ENCODE measurements at regions not wholly inside any gene's neighbourhood (a gene's known extent, or its start where the extent isn't known, plus 50 kb on each side); places are given as distances from the start of the nearest gene placed in this dataset.
"Not testable (repeated sequence)": the region's sequence is repeated elsewhere in the genome, so short reads cannot be mapped to it uniquely, and the experiment has no call there.

DNA sequence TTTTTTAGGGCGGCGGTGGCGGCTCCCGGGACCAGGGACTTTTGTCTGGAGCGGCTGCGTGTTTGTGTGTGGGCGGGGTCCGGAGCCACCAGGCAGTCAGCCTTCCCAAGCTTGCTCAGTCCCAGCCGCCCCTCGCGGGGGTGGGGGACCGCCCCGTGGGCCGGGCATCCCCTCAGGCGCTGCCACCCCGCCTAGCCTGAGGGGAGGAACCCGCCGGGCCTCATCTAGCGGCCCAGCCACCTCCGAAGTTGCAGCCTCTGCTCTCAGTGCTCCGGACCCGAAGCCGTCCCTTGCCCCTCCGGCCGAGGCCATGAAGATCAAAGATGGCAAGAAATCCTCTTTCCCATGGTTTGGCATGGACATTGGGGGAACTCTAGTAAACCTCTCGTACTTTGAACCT is 235.2 kb downstream of the OR4C45 start:
- DNase-seq, result no peak
- Mint-ChIP-seq H3K36me3 (ENCODE audit: insufficient read depth, unreplicated experiment) (no peaks in the 10 kb centered on the region), H3K4me3 (ENCODE audit: low read depth, unreplicated experiment) (no peak overlapping the region), H3K27ac (ENCODE audit: unreplicated experiment) (no peak overlapping the region), H3K27me3 (ENCODE audit: unreplicated experiment) (no peaks in the 10 kb centered on the region), H3K9me3 (ENCODE audit: low read depth, unreplicated experiment) (peaks cover 22% of the 10 kb centered on the region), H3K4me1 (ENCODE audit: low read depth, unreplicated experiment) (no peaks in the 10 kb centered on the region)
- TF ChIP-seq, protein P1, sequence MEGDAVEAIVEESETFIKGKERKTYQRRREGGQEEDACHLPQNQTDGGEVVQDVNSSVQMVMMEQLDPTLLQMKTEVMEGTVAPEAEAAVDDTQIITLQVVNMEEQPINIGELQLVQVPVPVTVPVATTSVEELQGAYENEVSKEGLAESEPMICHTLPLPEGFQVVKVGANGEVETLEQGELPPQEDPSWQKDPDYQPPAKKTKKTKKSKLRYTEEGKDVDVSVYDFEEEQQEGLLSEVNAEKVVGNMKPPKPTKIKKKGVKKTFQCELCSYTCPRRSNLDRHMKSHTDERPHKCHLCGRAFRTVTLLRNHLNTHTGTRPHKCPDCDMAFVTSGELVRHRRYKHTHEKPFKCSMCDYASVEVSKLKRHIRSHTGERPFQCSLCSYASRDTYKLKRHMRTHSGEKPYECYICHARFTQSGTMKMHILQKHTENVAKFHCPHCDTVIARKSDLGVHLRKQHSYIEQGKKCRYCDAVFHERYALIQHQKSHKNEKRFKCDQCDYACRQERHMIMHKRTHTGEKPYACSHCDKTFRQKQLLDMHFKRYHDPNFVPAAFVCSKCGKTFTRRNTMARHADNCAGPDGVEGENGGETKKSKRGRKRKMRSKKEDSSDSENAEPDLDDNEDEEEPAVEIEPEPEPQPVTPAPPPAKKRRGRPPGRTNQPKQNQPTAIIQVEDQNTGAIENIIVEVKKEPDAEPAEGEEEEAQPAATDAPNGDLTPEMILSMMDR (IDR thresholded peaks at IDR 0.05; ENCODE audit: unreplicated experiment), result no peak
- no TSS peak for BruUV-seq (replicated peaks)
- CTCF ChIA-PET, result no interaction called here
- intact Hi-C loops (cut with micrococcal nuclease; ENCODE audit: unreplicated experiment), result no loop called here

DNA sequence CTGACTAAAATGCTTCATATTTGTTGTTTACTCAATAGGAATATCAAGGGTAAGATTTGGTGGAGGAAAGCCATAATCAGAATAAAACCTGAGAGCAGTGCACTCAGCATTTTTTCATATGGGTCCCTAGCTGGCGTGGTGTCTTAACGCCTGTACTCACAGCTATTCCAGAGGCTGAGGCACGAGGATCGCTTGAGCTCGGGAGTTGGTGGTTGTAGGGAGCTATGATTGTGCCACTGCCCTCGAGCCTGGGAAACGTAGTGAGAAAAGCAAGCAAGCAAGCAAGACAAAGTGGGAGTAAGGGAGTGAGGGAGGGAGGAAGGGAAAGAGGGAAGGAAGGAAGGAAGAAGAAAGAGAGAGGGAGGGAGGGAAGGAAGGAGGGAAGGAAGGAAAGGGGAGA is 242.5 kb downstream of the OR4C45 start:
- no peaks in the 10 kb centered on the region for H3K27me3 Mint-ChIP-seq (ENCODE audit: unreplicated experiment)
- no peak overlapping the region for H3K27ac Mint-ChIP-seq (ENCODE audit: unreplicated experiment)
- H3K4me3 Mint-ChIP-seq (ENCODE audit: low read depth, unreplicated experiment), result no peak overlapping the region
- BruUV-seq (replicated peaks), result no TSS peak
- TF ChIP-seq, protein P1 (IDR thresholded peaks at IDR 0.05; ENCODE audit: unreplicated experiment), result no peak
- DNase-seq, result no peak
- H3K4me1 Mint-ChIP-seq (ENCODE audit: low read depth, unreplicated experiment), result no peaks in the 10 kb centered on the region
- CTCF ChIA-PET, result no interaction called here
- H3K9me3 Mint-ChIP-seq (ENCODE audit: low read depth, unreplicated experiment), result peaks cover 22% of the 10 kb centered on the region
- no peaks in the 10 kb centered on the region for H3K36me3 Mint-ChIP-seq (ENCODE audit: insufficient read depth, unreplicated experiment)
- intact Hi-C loops (cut with micrococcal nuclease; ENCODE audit: unreplicated experiment), result no loop called here

DNA sequence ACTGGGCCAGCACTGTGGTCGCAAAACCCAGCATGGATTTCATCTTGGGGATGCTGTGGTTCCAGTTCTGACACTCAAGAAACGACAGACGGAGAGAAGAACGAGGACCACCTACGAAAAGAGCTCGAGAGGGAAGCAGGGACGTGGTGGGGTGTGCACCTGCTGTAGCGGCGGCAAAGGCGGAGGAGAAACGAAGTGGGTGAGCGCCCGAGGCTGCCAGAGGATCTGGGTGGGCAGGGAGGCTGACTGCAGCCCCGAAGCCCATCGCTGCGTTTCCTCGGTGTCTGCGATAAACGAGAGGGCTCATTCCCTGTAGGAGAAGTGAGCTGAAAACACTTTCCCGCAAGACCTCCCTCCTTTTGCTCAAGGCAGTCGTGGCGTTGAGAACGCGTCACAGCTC is 246.1 kb downstream of the OR4C45 start:
- no peak overlapping the region for H3K27ac Mint-ChIP-seq (ENCODE audit: unreplicated experiment)
- H3K4me3 Mint-ChIP-seq (ENCODE audit: low read depth, unreplicated experiment), result no peak overlapping the region
- CTCF ChIA-PET, result no interaction called here
- no peaks in the 10 kb centered on the region for H3K36me3 Mint-ChIP-seq (ENCODE audit: insufficient read depth, unreplicated experiment)
- DNase-seq, result no peak
- H3K9me3 Mint-ChIP-seq (ENCODE audit: low read depth, unreplicated experiment), result peaks cover 22% of the 10 kb centered on the region
- intact Hi-C loops (cut with micrococcal nuclease; ENCODE audit: unreplicated experiment), result no loop called here
- TF ChIP-seq, protein P1 (IDR thresholded peaks at IDR 0.05; ENCODE audit: unreplicated experiment), result no peak
- H3K27me3 Mint-ChIP-seq (ENCODE audit: unreplicated experiment), result no peaks in the 10 kb centered on the region
- no peaks in the 10 kb centered on the region for H3K4me1 Mint-ChIP-seq (ENCODE audit: low read depth, unreplicated experiment)
- BruUV-seq (replicated peaks), result no TSS peak

DNA sequence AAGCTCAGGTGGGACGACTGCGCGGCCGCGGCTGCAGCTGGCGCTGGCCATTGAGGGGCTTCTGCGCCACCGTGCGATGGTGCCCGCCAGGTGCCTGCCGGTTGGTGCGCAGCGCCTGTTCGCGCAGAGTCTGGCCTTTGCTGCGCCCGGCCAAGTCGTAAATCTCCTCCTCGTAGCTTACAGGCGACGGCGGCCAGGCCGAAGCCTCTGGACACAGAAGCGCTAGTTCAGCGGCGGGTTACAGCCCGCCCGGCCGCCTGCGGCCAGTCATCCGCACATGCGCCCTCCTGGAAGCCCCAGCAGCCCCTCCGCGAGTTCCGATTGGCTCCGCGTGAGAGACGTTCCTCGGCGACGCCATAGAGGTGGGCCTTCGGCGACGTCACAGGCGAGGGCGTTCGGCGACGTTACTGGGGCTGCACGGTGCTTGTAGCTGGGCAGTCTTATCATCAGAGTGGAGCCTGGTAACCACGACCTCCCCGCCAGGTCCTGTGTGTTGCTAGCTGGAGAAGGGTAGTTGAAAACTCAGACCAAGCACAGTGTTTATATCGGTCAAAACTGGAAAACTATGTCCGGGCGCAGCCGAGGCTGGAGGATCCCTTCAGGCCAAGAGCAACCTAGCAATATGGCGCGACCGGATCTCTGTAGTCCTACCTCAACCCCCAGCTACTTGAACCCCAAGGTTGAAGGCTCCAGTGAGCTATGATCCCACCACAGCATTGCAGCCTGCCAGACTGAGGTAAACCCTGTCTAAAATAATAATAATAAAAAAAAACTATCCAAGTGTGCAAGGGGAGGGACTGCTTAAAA is 265.7 kb downstream of the OR4C45 start:
- no TSS peak for BruUV-seq (replicated peaks)
- intact Hi-C loops (cut with micrococcal nuclease; ENCODE audit: unreplicated experiment), result no loop called here
- TF ChIP-seq, protein P1 (IDR thresholded peaks at IDR 0.05; ENCODE audit: unreplicated experiment), result no peak
- CTCF ChIA-PET, result no interaction called here
- no peaks in the 10 kb centered on the region for H3K4me1 Mint-ChIP-seq (ENCODE audit: low read depth, unreplicated experiment)
- DNase-seq, result no peak
- H3K4me3 Mint-ChIP-seq (ENCODE audit: low read depth, unreplicated experiment), result no peak overlapping the region
- H3K9me3 Mint-ChIP-seq (ENCODE audit: low read depth, unreplicated experiment), result peaks cover 2% of the 10 kb centered on the region
- H3K36me3 Mint-ChIP-seq (ENCODE audit: insufficient read depth, unreplicated experiment), result no peaks in the 10 kb centered on the region
- H3K27me3 Mint-ChIP-seq (ENCODE audit: unreplicated experiment), result no peaks in the 10 kb centered on the region
- H3K27ac Mint-ChIP-seq (ENCODE audit: unreplicated experiment), result no peak overlapping the region

DNA sequence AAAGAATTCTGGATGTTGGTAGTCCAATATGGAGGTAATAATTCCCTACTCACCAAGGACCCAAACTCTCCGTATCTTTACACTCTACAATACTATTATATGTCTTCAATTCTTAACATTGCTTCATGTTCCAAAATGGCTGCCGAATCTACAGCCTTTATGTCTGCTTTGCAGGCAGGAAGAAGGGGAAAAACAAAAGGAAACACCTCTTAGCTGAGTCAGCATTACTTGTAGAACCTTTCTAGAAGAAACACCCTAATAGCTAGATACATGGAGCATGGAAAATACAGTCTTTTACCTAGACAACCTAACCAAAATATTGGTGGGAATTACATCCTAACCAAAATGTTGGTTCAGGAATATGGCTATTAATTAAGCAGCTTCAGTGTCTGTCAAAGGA is 298.0 kb downstream of the OR4C45 start:
- intact Hi-C loops (cut with micrococcal nuclease; ENCODE audit: unreplicated experiment), result not testable (repeated sequence)

More for the DNA sequence above, 298.0 kb downstream of the OR4C45 start:
- H3K27ac Mint-ChIP-seq (ENCODE audit: unreplicated experiment); DNase-seq; H3K27me3 Mint-ChIP-seq (ENCODE audit: unreplicated experiment); H3K4me3 Mint-ChIP-seq (ENCODE audit: low read depth, unreplicated experiment); H3K4me1 Mint-ChIP-seq (ENCODE audit: low read depth, unreplicated experiment); H3K36me3 Mint-ChIP-seq (ENCODE audit: insufficient read depth, unreplicated experiment); CTCF ChIA-PET; BruUV-seq (replicated peaks): not testable (repeated sequence)
- peaks cover 19% of the 10 kb centered on the region for H3K9me3 Mint-ChIP-seq (ENCODE audit: low read depth, unreplicated experiment)
